Mammary epithelial cell (primary cell): ENCODE measurements at regions not wholly inside any gene's neighbourhood (a gene's known extent, or its start where the extent isn't known, plus 50 kb on each side); places are given as distances from the start of the nearest gene placed in this dataset.

Experiments
- CTCF ChIP-seq, 2 donors: IDR thresholded peaks in 1 of 2; conservative IDR thresholded peaks in 1 of 2; 2 replicates each; pipeline ENCODE4 v1.5.1; 2011 to 2012; ENCODE audit warnings: inconsistent platforms in 2 of 2, low read length in 2 of 2, mild to moderate bottlenecking in 2 of 2, control low read depth in 1 of 2, low read depth in 1 of 2; ENCODE audit not compliant: insufficient read depth in 1 of 2; ENCODE audit errors: extremely low read depth in 1 of 2
- EZH2 ChIP-seq: IDR thresholded peaks from 2 replicates; pipeline ENCODE4 v1.6.1; 2012; ENCODE audit warnings: low read length, inconsistent platforms, borderline replicate concordance

GRCh38 chr13:100976993-100977392 lies 302.4 kb upstream of the TMTC4 start:
- no peak for TF ChIP-seq CTCF (conservative IDR thresholded peaks at IDR 0.05 in 1 of 2, IDR thresholded peaks at IDR 0.05 in 1 of 2; ENCODE audit: extremely low read depth in 1 of 2, insufficient read depth in 1 of 2, low read depth in 1 of 2, low read length in 2 of 2)
- TF ChIP-seq EZH2: no peak
